GM23338 (cell line): ENCODE measurements at regions not wholly inside any gene's neighbourhood (a gene's known extent, or its start where the extent isn't known, plus 50 kb on each side); places are given as distances from the start of the nearest gene placed in this dataset.

Experiments used
- EZH2 ChIP-seq: fragments of 200-600 bp; sonication (generic); IDR thresholded peaks from one replicate; pipeline ENCODE4 v1.8.0; 2017; ENCODE audit warnings: antibody characterized with exemption, mild to moderate bottlenecking, low read depth; ENCODE audit not compliant: unreplicated experiment
- JUNB ChIP-seq: IDR thresholded peaks from one replicate; pipeline ENCODE4 v1.6.1; 2016; ENCODE audit warnings: antibody characterized with exemption; ENCODE audit not compliant: unreplicated experiment
- ZNF331 ChIP-seq: fragments of 250-450 bp; sonication (Bioruptor Pico); IDR thresholded peaks from 2 replicates; pipeline ENCODE4 v1.5.0; 2020; ENCODE audit warnings: low read depth, mild to moderate bottlenecking, moderate library complexity
- TF ChIP-seq, protein P1 (sequence below), 2 experiments: fragments of 200-600 bp in 1 of 2; sonication (generic) in 1 of 2; conservative IDR thresholded peaks; 2 replicates each; pipeline versions ENCODE4 v1.5.1 to v1.6.1; 2016 to 2017; ENCODE audit warnings: antibody characterized with exemption in 2 of 2, low read depth in 2 of 2, mild to moderate bottlenecking in 2 of 2, moderate library complexity in 1 of 2

DNA sequence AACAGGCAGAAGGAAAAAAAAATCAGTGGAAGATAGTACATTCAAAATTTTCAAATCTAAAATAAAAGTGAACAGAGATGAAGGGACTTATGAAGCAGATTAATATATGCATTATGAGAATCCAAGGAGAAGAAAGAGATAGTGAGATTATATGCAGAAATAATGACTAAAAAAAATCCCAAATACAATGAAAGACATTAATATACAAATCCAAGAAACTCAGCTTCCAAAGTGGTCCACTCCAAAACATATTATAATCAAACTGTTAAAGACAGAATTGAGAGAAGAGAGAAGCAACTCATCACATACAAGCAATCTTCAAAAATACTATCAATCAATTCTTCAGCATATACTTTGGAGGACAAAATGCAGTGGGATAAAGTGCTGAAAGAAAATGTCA lies 73.5 kb upstream of the CARMIL1 start:
- TF ChIP-seq JUNB (no peak), EZH2 (no peak), ZNF331 (CRISPR knock-in tag) (no peak)
- TF ChIP-seq, protein P1, sequence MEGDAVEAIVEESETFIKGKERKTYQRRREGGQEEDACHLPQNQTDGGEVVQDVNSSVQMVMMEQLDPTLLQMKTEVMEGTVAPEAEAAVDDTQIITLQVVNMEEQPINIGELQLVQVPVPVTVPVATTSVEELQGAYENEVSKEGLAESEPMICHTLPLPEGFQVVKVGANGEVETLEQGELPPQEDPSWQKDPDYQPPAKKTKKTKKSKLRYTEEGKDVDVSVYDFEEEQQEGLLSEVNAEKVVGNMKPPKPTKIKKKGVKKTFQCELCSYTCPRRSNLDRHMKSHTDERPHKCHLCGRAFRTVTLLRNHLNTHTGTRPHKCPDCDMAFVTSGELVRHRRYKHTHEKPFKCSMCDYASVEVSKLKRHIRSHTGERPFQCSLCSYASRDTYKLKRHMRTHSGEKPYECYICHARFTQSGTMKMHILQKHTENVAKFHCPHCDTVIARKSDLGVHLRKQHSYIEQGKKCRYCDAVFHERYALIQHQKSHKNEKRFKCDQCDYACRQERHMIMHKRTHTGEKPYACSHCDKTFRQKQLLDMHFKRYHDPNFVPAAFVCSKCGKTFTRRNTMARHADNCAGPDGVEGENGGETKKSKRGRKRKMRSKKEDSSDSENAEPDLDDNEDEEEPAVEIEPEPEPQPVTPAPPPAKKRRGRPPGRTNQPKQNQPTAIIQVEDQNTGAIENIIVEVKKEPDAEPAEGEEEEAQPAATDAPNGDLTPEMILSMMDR (conservative IDR thresholded peaks at IDR 0.05; ENCODE audit: low read depth in 2 of 2), result no peak
